IMR-90 (cell line): ENCODE measurements at regions not wholly inside any gene's neighbourhood (a gene's known extent, or its start where the extent isn't known, plus 50 kb on each side); places are given as distances from the start of the nearest gene placed in this dataset.

Source experiments
- BHLHE40 ChIP-seq: fragments of 150-350 bp; IDR thresholded peaks from 2 replicates; pipeline ENCODE4 v1.6.1; 2016; ENCODE audit warnings: mild to moderate bottlenecking, low read depth, low read length
- CEBPB ChIP-seq: IDR thresholded peaks from 2 replicates; pipeline ENCODE4 v1.6.1; 2012; ENCODE audit warnings: low read depth, low read length, improper control_type of control experiment
- CHD1 ChIP-seq: IDR thresholded peaks from 2 replicates; pipeline ENCODE4 v1.6.1; 2012; ENCODE audit warnings: low read depth, low read length, improper control_type of control experiment
- FOS ChIP-seq: fragments of 150-350 bp; IDR thresholded peaks from 2 replicates; pipeline ENCODE4 v1.6.1; 2016; ENCODE audit warnings: low read depth, low read length
- MXI1 ChIP-seq: IDR thresholded peaks from 2 replicates; pipeline ENCODE4 v1.6.1; 2012; ENCODE audit warnings: low read depth, mild to moderate bottlenecking, low read length, moderate library complexity, borderline replicate concordance
- POLR2A ChIP-seq: IDR thresholded peaks from 2 replicates; pipeline ENCODE4 v1.6.1; 2012; ENCODE audit warnings: mild to moderate bottlenecking, low read depth, low read length
- RAD21 ChIP-seq: IDR thresholded peaks from 2 replicates; pipeline ENCODE4 v1.6.1; 2012; ENCODE audit warnings: low read length, improper control_type of control experiment
- RCOR1 ChIP-seq: IDR thresholded peaks from 2 replicates; pipeline ENCODE4 v1.6.1; 2012; ENCODE audit warnings: mild to moderate bottlenecking, low read length, improper control_type of control experiment; ENCODE audit not compliant: insufficient replicate concordance
- RFX5 ChIP-seq: IDR thresholded peaks from 2 replicates; pipeline ENCODE4 v1.8.0; 2012; ENCODE audit warnings: low read depth, mild to moderate bottlenecking, low read length, moderate library complexity
- SMC3 ChIP-seq: fragments of 150-350 bp; IDR thresholded peaks from 2 replicates; pipeline ENCODE4 v1.6.1; 2016; ENCODE audit warnings: low read depth, mild to moderate bottlenecking, antibody characterized with exemption, low read length, moderate library complexity
- TF ChIP-seq, protein P1 (sequence below): conservative IDR thresholded peaks from 2 replicates; pipeline ENCODE4 v1.5.1; 2012; ENCODE audit warnings: mild to moderate bottlenecking, low read depth, low read length, improper control_type of control experiment
- TF ChIP-seq, protein P2 (sequence below): fragments of 150-350 bp; IDR thresholded peaks from 2 replicates; pipeline ENCODE4 v1.6.1; 2016; ENCODE audit warnings: low read depth, mild to moderate bottlenecking, low read length, moderate library complexity, borderline replicate concordance
- TF ChIP-seq, protein P3 (sequence below): fragments of 150-350 bp; IDR thresholded peaks from 2 replicates; pipeline ENCODE4 v1.6.1; 2017; ENCODE audit warnings: mild to moderate bottlenecking, antibody characterized with exemption, low read length, low read depth

DNA sequence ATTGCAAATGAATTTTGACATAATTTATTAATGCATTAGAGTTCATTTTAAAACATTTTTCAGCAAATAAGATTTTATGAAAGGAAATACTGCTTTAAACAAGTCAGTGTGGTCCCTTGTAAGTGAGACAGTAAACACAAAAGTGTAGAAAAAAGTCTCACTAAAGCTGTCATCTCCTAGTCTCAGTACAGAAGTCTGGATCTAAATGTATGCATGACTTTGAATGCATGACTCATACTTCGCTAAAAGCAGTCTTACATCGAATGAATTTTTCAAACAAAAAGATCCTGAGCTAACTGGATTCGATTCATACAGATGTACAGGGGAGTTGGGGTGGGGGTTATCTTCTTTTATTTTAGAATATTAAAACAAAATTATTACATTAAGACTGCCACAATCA is 207.4 kb upstream of the VCX start:
- TF ChIP-seq, protein P1, sequence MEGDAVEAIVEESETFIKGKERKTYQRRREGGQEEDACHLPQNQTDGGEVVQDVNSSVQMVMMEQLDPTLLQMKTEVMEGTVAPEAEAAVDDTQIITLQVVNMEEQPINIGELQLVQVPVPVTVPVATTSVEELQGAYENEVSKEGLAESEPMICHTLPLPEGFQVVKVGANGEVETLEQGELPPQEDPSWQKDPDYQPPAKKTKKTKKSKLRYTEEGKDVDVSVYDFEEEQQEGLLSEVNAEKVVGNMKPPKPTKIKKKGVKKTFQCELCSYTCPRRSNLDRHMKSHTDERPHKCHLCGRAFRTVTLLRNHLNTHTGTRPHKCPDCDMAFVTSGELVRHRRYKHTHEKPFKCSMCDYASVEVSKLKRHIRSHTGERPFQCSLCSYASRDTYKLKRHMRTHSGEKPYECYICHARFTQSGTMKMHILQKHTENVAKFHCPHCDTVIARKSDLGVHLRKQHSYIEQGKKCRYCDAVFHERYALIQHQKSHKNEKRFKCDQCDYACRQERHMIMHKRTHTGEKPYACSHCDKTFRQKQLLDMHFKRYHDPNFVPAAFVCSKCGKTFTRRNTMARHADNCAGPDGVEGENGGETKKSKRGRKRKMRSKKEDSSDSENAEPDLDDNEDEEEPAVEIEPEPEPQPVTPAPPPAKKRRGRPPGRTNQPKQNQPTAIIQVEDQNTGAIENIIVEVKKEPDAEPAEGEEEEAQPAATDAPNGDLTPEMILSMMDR = no peak
- TF ChIP-seq POLR2A (no peak), CHD1 (no peak), CEBPB (no peak), RAD21 (no peak), SMC3 (no peak), RCOR1 (no peak), MXI1 (no peak), RFX5 (no peak), BHLHE40 (no peak), FOS (no peak)
- TF ChIP-seq, protein P2, sequence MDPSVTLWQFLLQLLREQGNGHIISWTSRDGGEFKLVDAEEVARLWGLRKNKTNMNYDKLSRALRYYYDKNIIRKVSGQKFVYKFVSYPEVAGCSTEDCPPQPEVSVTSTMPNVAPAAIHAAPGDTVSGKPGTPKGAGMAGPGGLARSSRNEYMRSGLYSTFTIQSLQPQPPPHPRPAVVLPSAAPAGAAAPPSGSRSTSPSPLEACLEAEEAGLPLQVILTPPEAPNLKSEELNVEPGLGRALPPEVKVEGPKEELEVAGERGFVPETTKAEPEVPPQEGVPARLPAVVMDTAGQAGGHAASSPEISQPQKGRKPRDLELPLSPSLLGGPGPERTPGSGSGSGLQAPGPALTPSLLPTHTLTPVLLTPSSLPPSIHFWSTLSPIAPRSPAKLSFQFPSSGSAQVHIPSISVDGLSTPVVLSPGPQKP = no peak
- TF ChIP-seq, protein P3, sequence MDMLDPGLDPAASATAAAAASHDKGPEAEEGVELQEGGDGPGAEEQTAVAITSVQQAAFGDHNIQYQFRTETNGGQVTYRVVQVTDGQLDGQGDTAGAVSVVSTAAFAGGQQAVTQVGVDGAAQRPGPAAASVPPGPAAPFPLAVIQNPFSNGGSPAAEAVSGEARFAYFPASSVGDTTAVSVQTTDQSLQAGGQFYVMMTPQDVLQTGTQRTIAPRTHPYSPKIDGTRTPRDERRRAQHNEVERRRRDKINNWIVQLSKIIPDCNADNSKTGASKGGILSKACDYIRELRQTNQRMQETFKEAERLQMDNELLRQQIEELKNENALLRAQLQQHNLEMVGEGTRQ = no peak
